C4-2B (cell line): ENCODE measurements at regions not wholly inside any gene's neighbourhood (a gene's known extent, or its start where the extent isn't known, plus 50 kb on each side); places are given as distances from the start of the nearest gene placed in this dataset.

Experiments used
- CTCF ChIP-seq: fragments of 450-650 bp; conservative IDR thresholded peaks from 2 replicates; pipeline ENCODE4 v1.5.1; 2017; ENCODE audit warnings: mild to moderate bottlenecking
- ZFX ChIP-seq: fragments of 450-650 bp; IDR thresholded peaks from 2 replicates; pipeline ENCODE4 v1.6.1; 2017

GRCh38 chr10:71023704-71024283 lies 135.4 kb upstream of the PCBD1 start:
- no peak for TF ChIP-seq CTCF
- no peak for TF ChIP-seq ZFX
